ENCODE measurements at regions not wholly inside any gene's neighbourhood (a gene's known extent, or its start where the extent isn't known, plus 50 kb on each side); places are given as distances from the start of the nearest gene placed in this dataset.

GRCh38 chr3:13141991-13142412 lies 68.8 kb upstream of the IQSEC1 start:
- H3K4me2 ChIP-seq (ENCODE audit: low read length): no peak overlapping the region
- H3K9me2 ChIP-seq (replicated peaks; ENCODE audit: control insufficient read depth, low read length): no peaks in the 10 kb centered on the region
- no peaks in the 10 kb centered on the region for H3K9me3 ChIP-seq (ENCODE audit: control insufficient read depth, insufficient read depth, low read length)
- H4K20me1 ChIP-seq (ENCODE audit: control insufficient read depth, insufficient read depth, low read depth, low read length): peaks cover 3% of the 10 kb centered on the region; the same call in 1 of the 2 replicates
- H3K4me1 ChIP-seq (ENCODE audit: control insufficient read depth, low read length): no peaks in the 10 kb centered on the region
- no peak overlapping the region for H3K27ac ChIP-seq (ENCODE audit: low read depth, low read length)
- H3K79me2 ChIP-seq (ENCODE audit: control insufficient read depth, low read length): no peaks in the 10 kb centered on the region
- H3K4me3 ChIP-seq (ENCODE audit: low read length): no peak overlapping the region
- no peaks in the 10 kb centered on the region for H3F3A ChIP-seq (ENCODE audit: control insufficient read depth, insufficient read depth)
- no peak for TF ChIP-seq CTCF (IDR thresholded peaks at IDR 0.05; ENCODE audit: low read depth, low read length, poor library complexity, severe bottlenecking)
- no peak for TF ChIP-seq EZH2phosphoT487 (IDR thresholded peaks at IDR 0.05; ENCODE audit: borderline replicate concordance, low read length)
- H3K27me3 ChIP-seq (ENCODE audit: control insufficient read depth, low read length): peaks cover 2% of the 10 kb centered on the region; the same call in 1 of the 2 replicates
- no peaks in the 10 kb centered on the region for H3K36me3 ChIP-seq (ENCODE audit: control insufficient read depth, low read length)

- TF ChIP-seq CTCF (IDR thresholded peaks at IDR 0.05; ENCODE audit: low read depth, low read length, poor library complexity, severe bottlenecking) (no peak), EZH2phosphoT487 (IDR thresholded peaks at IDR 0.05; ENCODE audit: borderline replicate concordance, low read length) (no peak)
- no peak overlapping the region for H3K27ac ChIP-seq (ENCODE audit: low read depth, low read length)
- H3K36me3 ChIP-seq (ENCODE audit: control insufficient read depth, low read length): no peaks in the 10 kb centered on the region
- H4K20me1 ChIP-seq (ENCODE audit: control insufficient read depth, insufficient read depth, low read depth, low read length): peaks cover 3% of the 10 kb centered on the region; the same call in 1 of the 2 replicates
- no peaks in the 10 kb centered on the region for H3K9me3 ChIP-seq (ENCODE audit: control insufficient read depth, insufficient read depth, low read length)
- no peaks in the 10 kb centered on the region for H3K9me2 ChIP-seq (replicated peaks; ENCODE audit: control insufficient read depth, low read length)
- H3K4me3 ChIP-seq (ENCODE audit: low read length): no peak overlapping the region
- no peak overlapping the region for H3K4me2 ChIP-seq (ENCODE audit: low read length)
- H3F3A ChIP-seq (ENCODE audit: control insufficient read depth, insufficient read depth): no peaks in the 10 kb centered on the region
- H3K27me3 ChIP-seq (ENCODE audit: control insufficient read depth, low read length): peaks cover 2% of the 10 kb centered on the region
- H3K4me1 ChIP-seq (ENCODE audit: control insufficient read depth, low read length): no peaks in the 10 kb centered on the region
- no peaks in the 10 kb centered on the region for H3K79me2 ChIP-seq (ENCODE audit: control insufficient read depth, low read length)
These were observed 68.0 kb upstream of the IQSEC1 start for GRCh38 chr3:13141183-13141582.

- peaks cover 2% of the 10 kb centered on the region for H3K27me3 ChIP-seq (ENCODE audit: control insufficient read depth, low read length)
- H3F3A ChIP-seq (ENCODE audit: control insufficient read depth, insufficient read depth): no peaks in the 10 kb centered on the region
- H3K9me3 ChIP-seq (ENCODE audit: control insufficient read depth, insufficient read depth, low read length): no peaks in the 10 kb centered on the region
- H4K20me1 ChIP-seq (ENCODE audit: control insufficient read depth, insufficient read depth, low read depth, low read length): peaks cover 3% of the 10 kb centered on the region; the same call in 1 of the 2 replicates
- no peak for TF ChIP-seq EZH2phosphoT487 (IDR thresholded peaks at IDR 0.05; ENCODE audit: borderline replicate concordance, low read length)
- no peak for TF ChIP-seq CTCF (IDR thresholded peaks at IDR 0.05; ENCODE audit: low read depth, low read length, poor library complexity, severe bottlenecking)
- no peak overlapping the region for H3K4me3 ChIP-seq (ENCODE audit: low read length)
- H3K4me1 ChIP-seq (ENCODE audit: control insufficient read depth, low read length): no peaks in the 10 kb centered on the region
- H3K9me2 ChIP-seq (replicated peaks; ENCODE audit: control insufficient read depth, low read length): no peaks in the 10 kb centered on the region
- no peak overlapping the region for H3K4me2 ChIP-seq (ENCODE audit: low read length)
- no peak overlapping the region for H3K27ac ChIP-seq (ENCODE audit: low read depth, low read length)
- no peaks in the 10 kb centered on the region for H3K36me3 ChIP-seq (ENCODE audit: control insufficient read depth, low read length)
- H3K79me2 ChIP-seq (ENCODE audit: control insufficient read depth, low read length): no peaks in the 10 kb centered on the region
These were observed 67.4 kb upstream of the IQSEC1 start for GRCh38 chr3:13140596-13140995.
